Endodermal cell (in vitro differentiated cells): ENCODE measurements at regions not wholly inside any gene's neighbourhood (a gene's known extent, or its start where the extent isn't known, plus 50 kb on each side); places are given as distances from the start of the nearest gene placed in this dataset.

Experiments
- DNase-seq: peaks from one replicate; pipeline ENCODE4 v3.0.0-alpha.2; 2017
- H3K27ac ChIP-seq: 2 replicates; pipeline ENCODE4 v1.5.1; 2013; ENCODE audit warnings: mild to moderate bottlenecking, low read depth, low read length, moderate library complexity
- H3K27me3 ChIP-seq: 2 replicates; pipeline ENCODE4 v1.6.1; 2013; ENCODE audit warnings: mild to moderate bottlenecking, low read length, moderate library complexity; ENCODE audit not compliant: insufficient read depth, control insufficient read depth, poor library complexity, severe bottlenecking
- H3K36me3 ChIP-seq: 2 replicates; pipeline ENCODE4 v1.7.0; 2013; ENCODE audit warnings: mild to moderate bottlenecking, low read length, moderate library complexity; ENCODE audit not compliant: control insufficient read depth, insufficient read depth
- H3K4me1 ChIP-seq: one replicate; pipeline ENCODE4 v1.7.0; 2013; ENCODE audit warnings: low read length; ENCODE audit not compliant: control insufficient read depth, insufficient read depth
- H3K4me3 ChIP-seq: 2 replicates; pipeline ENCODE4 v1.5.1; 2013; ENCODE audit warnings: mild to moderate bottlenecking, low read length, moderate library complexity
- H3K9ac ChIP-seq: 2 replicates; pipeline ENCODE4 v1.6.1; 2013; ENCODE audit warnings: mild to moderate bottlenecking, low read length, moderate library complexity; ENCODE audit not compliant: poor library complexity, severe bottlenecking; ENCODE audit errors: extremely low read depth
- H3K9me3 ChIP-seq: 2 replicates; pipeline ENCODE4 v1.6.1; 2013; ENCODE audit warnings: mild to moderate bottlenecking, low read length, moderate library complexity; ENCODE audit not compliant: control insufficient read depth
- H3K27ac Mint-ChIP-seq: 2 replicates; pipeline ENCODE4 v1.8.0; 2020; ENCODE audit warnings: mixed read lengths
- H3K27me3 Mint-ChIP-seq: 2 replicates; pipeline ENCODE4 v1.8.0; 2021; ENCODE audit warnings: mild to moderate bottlenecking, mixed read lengths; ENCODE audit not compliant: insufficient read depth
- H3K36me3 Mint-ChIP-seq: 2 replicates; pipeline ENCODE4 v1.8.0; 2020; ENCODE audit warnings: low read depth, mixed read lengths
- H3K4me1 Mint-ChIP-seq: 2 replicates; pipeline ENCODE4 v1.8.0; 2020; ENCODE audit warnings: mixed read lengths
- H3K4me3 Mint-ChIP-seq: 2 replicates; pipeline ENCODE4 v1.8.0; 2020; ENCODE audit warnings: mild to moderate bottlenecking, moderate library complexity, mixed read lengths
- H3K9me3 Mint-ChIP-seq: 2 replicates; pipeline ENCODE4 v1.8.0; 2020; ENCODE audit warnings: mild to moderate bottlenecking, mixed read lengths
- CTCF ChIP-seq: fragments of 200-600 bp; sonication (generic); conservative IDR thresholded peaks from 2 replicates; pipeline ENCODE4 v1.5.0; 2021; ENCODE audit warnings: antibody characterized with exemption, mild to moderate bottlenecking
- WGBS, 2 experiments: methylation state at CpG; one replicate each; pipeline versions ENCODE4 v1.1.5 to v1.1.7; 2013; ENCODE audit warnings: missing lambda C conversion rate in 2 of 2, mixed read lengths in 1 of 2; ENCODE audit not compliant: insufficient coverage in 1 of 2, insufficient read length in 1 of 2; 5-methylcytosine and 5-hydroxymethylcytosine counted together

- no peak overlapping the region for H3K27ac ChIP-seq
- Mint-ChIP-seq H3K4me1 (no peaks in the 10 kb centered on the region), H3K27me3 (peaks cover 30% of the 10 kb centered on the region), H3K27ac (no peak overlapping the region), H3K9me3 (no peaks in the 10 kb centered on the region), H3K4me3 (no peak overlapping the region), H3K36me3 (no peaks in the 10 kb centered on the region)
- H3K27me3 ChIP-seq = peaks cover 5% of the 10 kb centered on the region
- DNase-seq = no peak
- WGBS, 2 experiments = 93 to 96% methylated on average over 4 of the region's 4 CpGs
- no peaks in the 10 kb centered on the region for H3K36me3 ChIP-seq
- no peaks in the 10 kb centered on the region for H3K9me3 ChIP-seq
- H3K9ac ChIP-seq = no peak overlapping the region
- H3K4me3 ChIP-seq = no peak overlapping the region
- H3K4me1 ChIP-seq = no peaks in the 10 kb centered on the region
- TF ChIP-seq CTCF = no peak
These were observed 58.1 kb downstream of the KLF4 start for GRCh38 chr9:107431461-107431860.

- peaks cover 43% of the 10 kb centered on the region for H3K27me3 Mint-ChIP-seq
- no peaks in the 10 kb centered on the region for H3K9me3 ChIP-seq
- H3K9ac ChIP-seq = no peak overlapping the region
These were observed 59.5 kb downstream of the KLF4 start for GRCh38 chr9:107430071-107430470.

GRCh38 chr9:107426126-107426525 is 63.4 kb downstream of the KLF4 start:
- H3K36me3 Mint-ChIP-seq = no peaks in the 10 kb centered on the region
- peaks cover 4% of the 10 kb centered on the region for H3K4me1 Mint-ChIP-seq
- Histone ChIP-seq H3K36me3 (no peaks in the 10 kb centered on the region), H3K9ac (no peak overlapping the region), H3K4me3 (no peak overlapping the region), H3K27ac (no peak overlapping the region), H3K27me3 (peaks cover 21% of the 10 kb centered on the region), H3K9me3 (no peaks in the 10 kb centered on the region), H3K4me1 (no peaks in the 10 kb centered on the region)
- TF ChIP-seq CTCF = no peak
- DNase-seq = no peak
- H3K27ac Mint-ChIP-seq = no peak overlapping the region
- no peaks in the 10 kb centered on the region for H3K9me3 Mint-ChIP-seq
- H3K27me3 Mint-ChIP-seq = peaks cover 58% of the 10 kb centered on the region
- 85 to 87% methylated on average over 10 of the region's 10 CpGs for whole genome bisulfite sequencing, 2 experiments
- H3K4me3 Mint-ChIP-seq = no peak overlapping the region

More at GRCh38 chr9:107430071-107430470, 59.5 kb downstream of the KLF4 start:
- Histone ChIP-seq H3K4me3 (no peak overlapping the region), H3K27me3 (peaks cover 16% of the 10 kb centered on the region), H3K27ac (no peak overlapping the region), H3K36me3 (no peaks in the 10 kb centered on the region), H3K4me1 (no peaks in the 10 kb centered on the region)
- no peaks in the 10 kb centered on the region for H3K36me3 Mint-ChIP-seq
- TF ChIP-seq CTCF = no peak
- no peaks in the 10 kb centered on the region for H3K9me3 Mint-ChIP-seq
- peaks cover 2% of the 10 kb centered on the region for H3K4me1 Mint-ChIP-seq
- no peak overlapping the region for H3K4me3 Mint-ChIP-seq
- 73 to 86% methylated on average over 3 to 7 of the region's 7 CpGs for WGBS, 2 experiments
- no peak for DNase-seq
- H3K27ac Mint-ChIP-seq = no peak overlapping the region
